ENCODE measurements at regions not wholly inside any gene's neighbourhood (a gene's known extent, or its start where the extent isn't known, plus 50 kb on each side); places are given as distances from the start of the nearest gene placed in this dataset.

DNA sequence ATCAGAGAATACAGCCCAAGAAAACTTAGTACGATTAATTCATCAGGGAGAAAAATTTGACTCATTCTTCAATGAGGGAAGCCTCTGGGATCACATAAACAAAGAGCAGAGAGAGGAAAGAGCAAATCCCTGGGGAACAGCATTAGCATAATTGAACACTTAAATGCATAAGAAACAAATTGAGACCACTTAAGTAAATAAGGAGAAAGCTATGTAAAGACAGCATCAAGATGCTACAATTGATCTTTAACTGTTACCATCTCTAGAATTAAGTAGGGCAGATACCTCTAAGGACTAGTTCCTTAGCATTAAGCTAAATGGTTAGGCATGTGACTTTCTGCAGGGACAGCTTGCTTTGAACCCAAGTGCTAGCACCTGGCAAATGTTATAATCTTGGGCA is 265.1 kb upstream of the NEGR1 start:
- TF ChIP-seq GATA2 (IDR thresholded peaks at IDR 0.05; ENCODE audit: low read depth, low read length) (no peak), GATA3 (IDR thresholded peaks at IDR 0.05; ENCODE audit: low read depth, low read length) (no peak)

Measured in SH-SY5Y (cell line).